Heart left ventricle (tissue), 16 donors: ENCODE measurements at regions not wholly inside any gene's neighbourhood (a gene's known extent, or its start where the extent isn't known, plus 50 kb on each side); places are given as distances from the start of the nearest gene placed in this dataset.

ENCODE experiments used
- ATAC-seq, 4 donors: fragments of 200-7000 bp; cut with Tn5 transposase; one replicate each; pipeline ENCODE4 v1.9.1; 2020 to 2022; ENCODE audit warnings: moderate library complexity in 4 of 4, mild to moderate bottlenecking in 3 of 4, moderate number of reproducible peaks in 1 of 4
- DNase-seq, 5 donors: peaks; one replicate each; pipeline ENCODE4 v3.0.0-alpha.2; 2020
- H3K27ac ChIP-seq, 12 donors: fragments of 200-600 bp; sonication (generic) in 4 of 12; one replicate each; pipeline versions ENCODE4 v1.5.0 to v1.8.0; 2016 to 2022; ENCODE audit warnings: mild to moderate bottlenecking in 2 of 12
- H3K27me3 ChIP-seq, 9 donors: fragments of 200-600 bp; sonication (generic) in 2 of 9; one replicate each; pipeline versions ENCODE4 v1.5.1 to v1.8.0; 2016 to 2022; ENCODE audit warnings: mild to moderate bottlenecking in 3 of 9
- H3K36me3 ChIP-seq, 9 donors: fragments of 200-600 bp; sonication (generic) in 2 of 9; one replicate each; pipeline versions ENCODE4 v1.5.0 to v1.8.0; 2018 to 2022; ENCODE audit warnings: mild to moderate bottlenecking in 2 of 9
- H3K4me1 ChIP-seq, 12 donors: fragments of 200-600 bp; sonication (generic) in 4 of 12; one replicate each; pipeline versions ENCODE4 v1.5.0 to v1.8.0; 2016 to 2022; ENCODE audit warnings: mild to moderate bottlenecking in 3 of 12
- H3K4me3 ChIP-seq, 12 donors: fragments of 200-600 bp; sonication (generic) in 4 of 12; one replicate each; pipeline versions ENCODE4 v1.5.0 to v1.8.0; 2017 to 2022; ENCODE audit warnings: mild to moderate bottlenecking in 9 of 12, moderate library complexity in 4 of 12
- H3K9me3 ChIP-seq, 12 donors: fragments of 200-600 bp; sonication (generic) in 4 of 12; one replicate each; pipeline versions ENCODE4 v1.5.0 to v1.8.0; 2016 to 2022; ENCODE audit warnings: mild to moderate bottlenecking in 1 of 12
- CTCF ChIP-seq, 12 donors: fragments of 200-600 bp; sonication (generic) in 4 of 12; IDR thresholded peaks; one replicate each; pipeline versions ENCODE4 v1.5.0 to v1.8.0; 2018 to 2022; ENCODE audit warnings: antibody characterized with exemption in 12 of 12, mild to moderate bottlenecking in 5 of 12
- POLR2A ChIP-seq, 2 donors: fragments of 450-650 bp; IDR thresholded peaks; one replicate each; pipeline ENCODE4 v1.6.1; 2017; ENCODE audit warnings: antibody characterized with exemption in 2 of 2, mild to moderate bottlenecking in 2 of 2, moderate library complexity in 2 of 2
- WGBS, 4 donors: extraction: QIAGEN DNeasy Blood & Tissue Kit in 2 of 4; methylation state at CpG; one replicate each; pipeline versions ENCODE4 v1.1.5 to v1.1.7; 2013 to 2018; 5-methylcytosine and 5-hydroxymethylcytosine counted together
- intact Hi-C, 10 donors: fragments of 100-400 bp; cut with DNase I; formaldehyde crosslinking; loops; one replicate each; pipeline versions ENCODE4 v1.11.1 to v1.14.2; 2022
- donor health status: ischemic (EF 13 %, LVEDD 7.1; RV severe dilation, severe dysfunction).
- donor health status: healthy with polysubstance abuse.
- donor health status: DM: no; HTN: yes; CAD: no.
- donor health status: DM: no; HTN: no; CAD: no.
- donor health status: ischemic (EF 25% LVEDD 6.9; RV normal size, moderate dysfunction).
- donor health status: ischemic (EF 25% LVEDD 5.7; RV mildly dilated, moderate dysfunction).
- donor health status: healthy.
- donor health status: DM: yes; HTN: yes; CAD: no.
- donor health status: ischemic (EF 35%, LVEDD 5.7; RV mildly dilated, moderate dysfunction).
- donor health status: nonischemic (EF 11% LVEDD 7.7; RV severe dilation, severe dysfunction).
- donor health status: DM: yes; HTN: yes; CAD: no.
- donor health status: PGD.
- donor health status: ischemic (EF 29% LVEDD 5.4; RV normal size, mild dysfunction).
- donor health status: nonischemic (EF 23%, LVEDD 6.1; RV moderate dilation, normal function).

GRCh38 chr16:82220541-82220940 lies 50.5 kb upstream of the MPHOSPH6 start:
- intact Hi-C loops, result loop anchor here in 1 of 10 donors (10.0 kb wide), 1 partner anchor 176 kb away; no protein-coding TSS in a partner anchor
- no peak overlapping the region for H3K27ac ChIP-seq
- 94 to 97% (median 96%) methylated on average over 4 of the region's 4 CpGs for WGBS, 4 donors

More at GRCh38 chr16:82220541-82220940, 50.5 kb upstream of the MPHOSPH6 start:
- TF ChIP-seq CTCF (IDR thresholded peaks at IDR 0.05) (no peak), POLR2A (IDR thresholded peaks at IDR 0.05) (no peak)
- H3K9me3 ChIP-seq, result no peaks in the 10 kb centered on the region
- DNase-seq, result no peak
- H3K27me3 ChIP-seq, result peaks cover 0 to 5% (median 0%) of the 10 kb centered on the region in 9 donors
- ATAC-seq, result peak in 1 of 4 donors; percentile 29
- no peaks in the 10 kb centered on the region for H3K36me3 ChIP-seq
- no peaks in the 10 kb centered on the region for H3K4me1 ChIP-seq
- H3K4me3 ChIP-seq, result no peak overlapping the region
